ENCODE measurements at regions not wholly inside any gene's neighbourhood (a gene's known extent, or its start where the extent isn't known, plus 50 kb on each side); places are given as distances from the start of the nearest gene placed in this dataset.
"Not testable (repeated sequence)": the region's sequence is repeated elsewhere in the genome, so short reads cannot be mapped to it uniquely, and the experiment has no call there.

- no peak for DNase-seq
These were observed 888.0 kb downstream of the BRD1 start for GRCh38 chr22:48939441-48940265.

GRCh38 chr22:48938741-48939140 is 888.9 kb downstream of the BRD1 start:
- no peak for DNase-seq

- no peak for DNase-seq
These were observed 890.5 kb downstream of the BRD1 start for GRCh38 chr22:48937032-48937639.

GRCh38 chr22:48936391-48936790 is 891.3 kb downstream of the BRD1 start:
- DNase-seq, result no peak

GRCh38 chr22:48934446-48934845 is 893.2 kb downstream of the BRD1 start:
- no peak for DNase-seq

GRCh38 chr22:48931452-48931851 is 896.2 kb downstream of the BRD1 start:
- DNase-seq, result no peak

- no peak for DNase-seq
These were observed 898.3 kb downstream of the BRD1 start for GRCh38 chr22:48929276-48929790.

GRCh38 chr22:48927591-48927990 is 900.1 kb downstream of the BRD1 start:
- no peak for DNase-seq

GRCh38 chr22:48926643-48927042 is 901.0 kb downstream of the BRD1 start:
- DNase-seq, result no peak

- no peak for DNase-seq
These were observed 901.5 kb downstream of the BRD1 start for GRCh38 chr22:48926136-48926535.

GRCh38 chr22:48925450-48925849 is 902.2 kb downstream of the BRD1 start:
- DNase-seq, result no peak

- no peak for DNase-seq
These were observed 903.7 kb downstream of the BRD1 start for GRCh38 chr22:48923996-48924395.

GRCh38 chr22:48923165-48923865 is 904.4 kb downstream of the BRD1 start:
- DNase-seq, result no peak

- DNase-seq, result no peak
These were observed 906.2 kb downstream of the BRD1 start for GRCh38 chr22:48921411-48921903.

- no peak for DNase-seq
These were observed 906.9 kb downstream of the BRD1 start for GRCh38 chr22:48920776-48921241.

GRCh38 chr22:48919851-48920589 is 907.7 kb downstream of the BRD1 start:
- DNase-seq, result no peak

- no peak for DNase-seq
These were observed 908.5 kb downstream of the BRD1 start for GRCh38 chr22:48919187-48919590.

- DNase-seq, result no peak
These were observed 909.0 kb downstream of the BRD1 start for GRCh38 chr22:48918585-48919186.

GRCh38 chr22:48912356-48913066 is 915.2 kb downstream of the BRD1 start:
- DNase-seq, result not testable (repeated sequence)

GRCh38 chr22:48911647-48912046 is 916.0 kb downstream of the BRD1 start:
- DNase-seq, result not testable (repeated sequence)

GRCh38 chr22:48911067-48911466 is 916.6 kb downstream of the BRD1 start:
- DNase-seq, result not testable (repeated sequence)

Measured in inflammatory macrophage treated with lipopolysaccharide for 1 hour (primary cell).